ENCODE measurements at regions not wholly inside any gene's neighbourhood (a gene's known extent, or its start where the extent isn't known, plus 50 kb on each side); places are given as distances from the start of the nearest gene placed in this dataset.

DNA sequence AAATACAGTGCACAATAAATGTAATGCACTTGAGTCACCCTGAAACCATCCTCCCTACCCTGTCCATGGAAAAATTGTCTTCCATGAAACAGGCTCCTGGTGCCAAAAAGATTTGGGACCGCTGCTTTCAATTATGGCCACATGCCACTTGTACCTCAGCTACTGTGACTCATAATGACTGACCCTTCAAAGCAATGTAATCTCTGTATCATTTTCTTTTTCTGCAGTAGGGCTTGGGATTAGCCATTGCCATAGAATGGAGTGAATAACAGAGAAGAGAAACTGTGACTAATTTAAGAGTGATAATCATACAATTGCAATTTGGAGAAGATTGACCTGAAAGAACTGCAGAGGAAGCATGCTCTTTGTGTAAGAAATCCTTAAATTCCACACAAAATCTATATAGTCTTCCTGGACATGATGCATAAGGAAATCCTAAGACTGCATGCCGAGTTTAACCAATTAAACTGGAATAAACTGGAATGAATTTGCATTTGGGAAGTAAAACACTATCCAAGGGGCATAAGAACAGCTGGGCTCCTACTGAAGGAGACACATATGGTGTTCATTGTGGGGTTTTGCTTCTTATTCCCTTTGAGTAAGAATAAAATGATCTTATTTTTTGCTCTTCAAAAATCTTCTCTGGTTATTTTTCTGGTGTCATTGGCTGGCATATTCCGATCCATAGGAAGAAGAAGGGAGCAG is 59.5 kb upstream of the SLC7A1 start:
- DNase-seq: no peak

DNA sequence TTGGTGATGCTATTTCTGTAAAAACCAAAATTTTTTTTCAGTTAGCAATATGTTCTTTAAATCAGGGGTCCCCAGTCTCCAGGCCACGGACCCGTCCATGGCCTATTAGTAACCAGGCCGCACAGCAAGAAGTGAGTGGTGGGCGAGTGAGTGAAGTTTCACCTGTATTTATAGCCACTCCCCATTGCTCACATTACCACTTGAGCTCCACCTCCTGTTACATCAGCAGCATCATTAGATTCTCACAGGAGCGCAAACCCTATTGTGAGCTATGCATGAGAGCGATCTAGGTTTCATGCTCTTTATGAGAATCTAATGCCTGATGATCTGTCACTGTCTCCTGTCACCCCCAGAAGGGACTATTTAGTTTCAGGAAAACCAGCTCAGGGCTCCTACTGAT is 58.9 kb upstream of the SLC7A1 start:
- no peak for DNase-seq

DNA sequence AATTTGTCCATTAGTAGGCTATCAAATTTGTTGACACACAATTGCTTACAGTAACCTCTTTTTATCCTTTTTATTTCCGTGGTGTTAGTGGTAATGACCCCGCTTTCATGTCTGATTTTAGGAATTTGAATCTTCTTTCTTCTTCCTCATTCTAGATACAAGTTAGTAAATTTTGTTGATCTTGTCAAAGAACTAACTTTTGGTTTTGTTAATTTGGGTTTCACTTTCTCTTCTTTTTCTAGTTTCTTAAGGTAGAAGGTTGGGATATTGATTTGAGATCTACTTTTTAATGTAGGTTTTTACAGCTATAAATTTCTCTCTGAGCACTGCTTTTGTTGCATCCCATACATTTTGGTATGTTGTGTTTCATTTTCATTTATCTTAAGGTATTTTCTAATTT is 53.3 kb upstream of the SLC7A1 start:
- no peak for DNase-seq

Measured in DMS 273 treated with DMSO at 0.1 percent for 48 hours (cell line).